Lung microvascular endothelial cell (primary cell): ENCODE measurements at regions not wholly inside any gene's neighbourhood (a gene's known extent, or its start where the extent isn't known, plus 50 kb on each side); places are given as distances from the start of the nearest gene placed in this dataset.
"Not testable (repeated sequence)": the region's sequence is repeated elsewhere in the genome, so short reads cannot be mapped to it uniquely, and the experiment has no call there.

Experiments
- DNase-seq, 2 donors: peaks; one replicate each; pipeline versions ENCODE4 v3.0.0 to v3.0.0-alpha.2; 2010; ENCODE audit warnings: low read depth in 2 of 2

DNA sequence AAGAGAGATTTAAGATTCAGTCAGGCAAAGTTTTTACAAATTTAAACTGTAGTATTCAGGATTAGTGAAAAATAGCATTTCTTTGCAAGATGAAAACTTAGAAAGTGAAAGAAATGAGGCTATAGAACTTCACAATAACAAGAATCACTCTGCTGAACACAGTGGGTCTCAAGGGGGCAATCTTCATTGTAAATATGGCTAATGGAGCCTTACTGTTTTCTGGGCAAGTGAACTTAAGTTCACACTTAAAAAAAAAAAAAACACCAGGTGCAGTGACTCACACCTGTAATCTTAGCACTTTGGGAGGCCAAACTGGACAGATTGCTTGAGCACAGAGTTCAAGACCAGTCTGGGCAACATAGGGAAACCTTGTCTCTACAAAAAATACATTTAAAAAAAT, 175.9 kb upstream of the SNX2 start:
- DNase-seq, result no peak

DNA sequence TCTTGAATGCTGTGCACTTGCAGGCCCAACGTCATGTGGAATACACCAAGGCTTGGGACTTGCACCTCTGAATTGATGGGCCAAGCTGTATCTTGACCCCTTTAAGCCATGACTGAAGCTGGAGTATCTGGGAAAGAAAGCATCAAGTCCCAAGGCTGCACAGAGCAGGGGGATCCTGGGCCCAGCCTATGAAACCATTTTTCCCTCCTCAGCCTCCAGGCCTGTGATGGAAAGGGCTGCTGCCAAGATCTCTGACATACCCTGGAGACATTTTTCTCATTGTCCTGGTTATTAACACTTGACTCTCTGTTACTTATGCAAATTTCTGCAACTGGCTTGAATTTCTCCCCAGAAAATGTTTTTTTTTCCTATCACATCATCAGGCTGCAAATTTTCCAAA, 174.0 kb upstream of the SNX2 start:
- no peak for DNase-seq

GRCh38 chr5:122602700-122603099, 172.2 kb upstream of the SNX2 start:
- DNase-seq, result no peak

- no peak for DNase-seq
Measured at GRCh38 chr5:122605236-122605635, 169.6 kb upstream of the SNX2 start.

DNA sequence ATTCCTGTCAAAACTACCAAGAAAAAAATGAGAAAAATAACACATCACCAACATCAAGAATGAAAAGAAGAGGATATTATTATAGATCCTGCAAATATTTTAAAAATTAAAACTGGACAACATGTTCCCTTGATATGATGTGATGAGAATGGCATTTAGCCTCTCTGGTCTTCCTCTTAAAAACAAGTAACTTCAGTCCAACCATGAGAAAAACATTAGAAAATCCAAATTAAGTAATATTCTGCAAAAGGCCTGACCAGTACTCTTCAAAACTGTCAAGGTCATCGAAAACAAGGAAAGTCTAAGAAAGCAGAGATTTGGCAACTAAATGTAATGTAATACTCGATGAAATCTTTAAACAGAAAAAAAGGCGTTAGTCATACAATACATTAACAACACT, 167.1 kb upstream of the SNX2 start:
- no peak for DNase-seq

DNA sequence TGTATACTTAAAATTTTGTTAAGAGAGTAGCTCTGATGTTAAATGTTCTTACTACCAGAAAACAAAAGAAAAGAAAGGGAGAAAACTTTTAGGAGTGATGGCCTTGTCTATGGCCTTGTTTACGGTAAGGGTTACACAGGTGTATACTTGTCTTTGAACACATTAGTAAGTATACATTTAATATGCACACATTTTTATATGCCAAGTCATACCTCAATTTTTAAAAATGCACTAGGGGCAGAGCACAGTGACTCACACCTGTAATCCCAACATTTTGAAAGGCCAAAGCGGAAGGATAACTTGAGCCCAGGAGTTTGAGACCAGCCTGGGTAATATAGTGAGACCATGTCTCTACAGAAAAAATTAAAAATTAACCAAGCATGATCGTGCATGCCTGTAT, 166.7 kb upstream of the SNX2 start:
- no peak for DNase-seq

- no peak for DNase-seq
Measured at GRCh38 chr5:122611406-122611805, 163.5 kb upstream of the SNX2 start.

GRCh38 chr5:122612901-122613300, 162.0 kb upstream of the SNX2 start:
- DNase-seq, result no peak

DNA sequence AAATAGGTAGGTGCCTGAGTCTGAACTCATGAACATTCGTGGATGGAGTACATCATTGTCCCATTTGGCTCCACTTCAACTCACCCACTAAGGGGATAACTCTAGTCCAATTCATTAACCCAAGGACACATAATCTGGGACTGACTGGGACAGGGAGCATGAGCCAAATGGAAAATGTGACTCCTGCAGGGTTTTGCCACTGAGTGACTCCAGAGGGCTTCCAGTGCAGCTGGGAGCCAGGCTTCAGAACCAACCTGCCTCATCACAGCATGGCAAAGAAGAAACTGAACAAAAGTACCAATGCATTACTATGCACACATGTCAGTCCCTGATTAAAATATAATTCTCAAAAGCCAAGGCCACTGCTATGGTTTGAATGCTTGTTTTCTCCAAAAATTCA, 159.7 kb upstream of the SNX2 start:
- no peak for DNase-seq

DNA sequence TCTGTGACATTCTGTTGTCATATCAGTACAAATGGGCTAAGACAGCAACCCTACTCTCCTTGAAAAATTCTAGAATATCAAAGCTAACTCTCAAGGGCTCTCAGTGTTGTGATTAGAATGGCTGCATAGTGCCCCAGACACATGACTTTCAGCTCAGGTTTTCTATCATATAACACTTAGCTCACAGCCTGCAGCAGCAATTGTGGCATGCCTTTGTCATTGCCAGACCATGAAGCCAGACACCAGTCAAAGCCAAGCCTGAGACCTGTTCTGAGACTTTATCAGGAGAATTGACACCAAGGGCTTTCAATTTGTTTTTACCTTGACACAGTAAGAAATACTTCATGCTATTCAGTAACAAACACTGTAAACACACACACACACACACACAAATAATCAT, 159.0 kb upstream of the SNX2 start:
- DNase-seq, result no peak

GRCh38 chr5:122618046-122618445, 156.8 kb upstream of the SNX2 start:
- not testable (repeated sequence) for DNase-seq

GRCh38 chr5:122620768-122621167, 154.1 kb upstream of the SNX2 start:
- DNase-seq, result not testable (repeated sequence)

GRCh38 chr5:122628714-122629113, 146.2 kb upstream of the SNX2 start:
- not testable (repeated sequence) for DNase-seq

GRCh38 chr5:122629121-122629677, 145.7 kb upstream of the SNX2 start:
- DNase-seq, result no peak

- no peak for DNase-seq
Measured at GRCh38 chr5:122638581-122638980, 136.3 kb upstream of the SNX2 start.

GRCh38 chr5:122639033-122639432, 135.8 kb upstream of the SNX2 start:
- no peak for DNase-seq

- no peak for DNase-seq
Measured at GRCh38 chr5:122639864-122640263, 135.0 kb upstream of the SNX2 start.

DNA sequence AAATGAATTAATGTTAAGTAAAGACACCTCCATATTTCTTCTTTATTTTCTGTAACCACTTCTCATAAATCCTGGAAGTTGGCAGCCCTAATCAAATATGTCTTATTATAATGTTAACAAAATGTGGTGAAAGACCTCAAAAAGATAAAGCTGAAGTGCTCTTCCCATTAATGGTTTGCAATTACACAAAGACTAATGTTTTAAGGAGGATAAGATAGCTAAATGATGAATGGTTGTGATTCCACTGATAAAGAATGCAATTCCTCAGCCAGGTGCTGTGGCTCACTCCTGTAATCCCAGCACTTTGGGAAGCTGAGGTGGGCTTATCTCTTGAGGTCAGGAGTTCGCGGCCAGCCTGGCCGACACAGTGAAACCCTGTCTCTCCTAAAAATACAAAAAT, 125.8 kb upstream of the SNX2 start:
- no peak for DNase-seq

DNA sequence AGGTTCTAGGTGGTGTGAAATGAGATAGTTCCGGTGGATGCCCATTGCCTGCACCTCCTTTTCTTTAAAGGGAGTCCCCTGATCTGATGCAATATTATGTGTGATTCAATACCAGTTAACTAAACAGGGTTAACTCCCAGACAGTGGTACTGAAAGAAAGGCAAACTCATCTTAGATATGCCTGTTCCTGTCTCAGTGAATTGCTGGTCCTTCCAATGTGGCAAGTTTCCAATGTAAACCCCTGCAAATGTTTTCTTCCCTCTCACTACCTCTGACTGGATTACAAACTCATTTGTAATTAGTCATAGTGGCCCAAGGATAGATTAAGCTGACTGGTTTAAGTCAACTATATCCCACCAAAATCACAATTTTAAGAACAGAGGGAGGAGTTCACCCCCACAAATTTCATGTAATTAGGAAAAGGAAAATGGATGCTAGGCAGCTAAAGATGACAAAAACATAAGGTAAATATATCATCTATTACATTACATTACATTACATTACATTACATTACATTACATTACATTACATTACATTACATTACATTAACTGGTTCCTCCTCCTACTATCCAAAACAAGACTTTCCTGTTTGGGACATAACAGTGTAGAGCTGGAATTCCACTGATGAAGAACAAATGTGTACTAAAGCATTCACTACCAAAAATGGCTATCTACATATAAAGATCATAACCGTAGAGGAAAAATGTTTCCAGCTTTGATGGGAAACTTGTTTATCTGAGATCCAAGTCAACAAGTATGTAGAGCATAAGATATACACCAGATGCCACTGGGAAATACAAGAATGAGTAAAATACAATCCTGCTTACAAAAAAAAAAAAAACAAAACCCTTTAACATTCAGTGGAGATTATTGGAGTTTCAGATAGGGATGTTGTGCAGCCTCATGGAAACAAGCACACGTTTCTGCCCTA, 121.5 kb upstream of the SNX2 start:
- DNase-seq, result no peak

DNA sequence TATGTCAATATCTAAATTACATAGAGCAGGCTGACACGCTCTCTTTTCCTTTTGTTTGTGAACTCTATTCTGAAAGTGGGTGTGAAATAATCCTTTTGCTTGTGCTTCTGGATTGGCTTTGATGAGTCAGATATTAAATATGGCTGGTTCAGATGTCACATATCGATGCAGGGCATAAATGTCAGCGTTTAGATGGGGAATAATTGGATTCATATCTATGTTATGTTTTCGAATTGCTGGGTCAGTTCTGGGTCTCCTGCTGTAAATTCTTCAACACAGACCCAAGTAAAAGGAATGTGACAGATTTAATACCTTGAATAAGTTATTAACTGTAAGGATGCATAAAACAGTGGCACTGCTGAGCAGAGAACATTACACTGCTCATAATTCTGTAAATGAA, 118.7 kb upstream of the SNX2 start:
- DNase-seq, result no peak

DNA sequence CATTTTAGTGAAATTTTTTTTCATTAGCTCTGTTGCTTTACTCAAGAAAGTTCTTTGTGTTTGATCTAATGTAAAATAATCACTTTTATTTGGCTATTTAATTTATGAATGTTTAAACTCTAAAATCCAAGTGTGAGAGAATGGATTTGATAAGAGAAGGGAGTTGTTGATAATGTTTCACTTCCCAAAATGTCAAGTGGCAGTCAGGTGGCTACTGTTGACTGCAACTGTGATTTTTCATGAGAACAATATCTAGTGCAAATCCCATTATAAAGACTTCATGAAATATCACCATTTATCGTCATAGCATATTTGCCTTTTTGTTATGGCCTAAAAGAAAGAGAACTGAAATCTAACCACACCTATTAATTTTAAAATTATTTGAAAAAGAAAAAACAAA, 118.3 kb upstream of the SNX2 start:
- DNase-seq, result no peak

- no peak for DNase-seq
Measured at GRCh38 chr5:122661496-122662180, 113.2 kb upstream of the SNX2 start.

GRCh38 chr5:122665051-122665450, 109.8 kb upstream of the SNX2 start:
- DNase-seq, result no peak
